K562 (cell line): ENCODE measurements at regions not wholly inside any gene's neighbourhood (a gene's known extent, or its start where the extent isn't known, plus 50 kb on each side); places are given as distances from the start of the nearest gene placed in this dataset.

ENCODE experiments used
- ATAC-seq: fragments of 200-7000 bp; cut with Tn5 transposase; 3 replicates; pipeline ENCODE4 v1.9.1; 2020; ENCODE audit warnings: moderate library complexity
- BruUV-seq: library from RNA; stranded (reverse); fragments of 400-500 nt; replicated peaks from 2 replicates; lab custom pipeline; 2021; lab: Mats Ljungman, UMichigan
- CTCF ChIA-PET: fragments of 300-600 bp; formaldehyde crosslinking; extraction: SDS; loops from one replicate; lab custom pipeline; 2021; ENCODE audit warnings: low intra/inter-chr PET ratio; lab: Yijun Ruan, JAX
- POLR2A ChIA-PET: fragments of 300-600, 350-650 bp; sonication (Branson Sonifier 250); formaldehyde crosslinking; extraction: SDS; loops from one replicate; lab custom pipeline; 2021; ENCODE audit warnings: antibody characterized with exemption, inconsistent platforms; lab: Yijun Ruan, JAX
- DNase-seq, 4 experiments: peaks; one replicate each; pipeline versions ENCODE4 v3.0.0 to v3.0.0-alpha.2; 2011 to 2018; ENCODE audit warnings: low spot score in 3 of 4, mixed read lengths in 3 of 4; ENCODE audit errors: extremely low read depth in 1 of 4
- FAIRE-seq: peaks from 2 replicates; lab custom pipeline; 2011; peaks lifted over from hg19 to GRCh38; lab: Jason Lieb, UNC
- H2AFZ ChIP-seq: 2 replicates; pipeline ENCODE4 v1.6.0; 2011; ENCODE audit warnings: low read depth, low read length, control low read depth, inconsistent platforms
- H3K27ac ChIP-seq: fragments of 200-600 bp; 3 replicates; pipeline ENCODE4 v1.8.0; 2011; ENCODE audit warnings: low read depth, mild to moderate bottlenecking, control low read depth, inconsistent platforms, low read length, moderate library complexity, mixed read lengths; ENCODE audit errors: extremely low read depth
- H3K27me3 ChIP-seq, 2 experiments: fragments of 300-600 bp in 1 of 2; 2 replicates in 1 of 2; 3 replicates in 1 of 2; pipeline versions ENCODE4 v1.6.0 to v1.8.0; 2011; ENCODE audit warnings: inconsistent platforms in 2 of 2, low read length in 2 of 2, mild to moderate bottlenecking in 1 of 2, mixed read lengths in 1 of 2, moderate library complexity in 1 of 2; ENCODE audit not compliant: control insufficient read depth in 2 of 2, insufficient read depth in 2 of 2
- H3K36me3 ChIP-seq: fragments of 300-600 bp; 3 replicates; pipeline ENCODE4 v1.8.0; 2011; ENCODE audit warnings: mild to moderate bottlenecking, low read length, inconsistent platforms; ENCODE audit not compliant: control insufficient read depth, insufficient read depth
- H3K4me1 ChIP-seq, 2 experiments: fragments of 200-600 bp in 1 of 2; replicated peaks in 1 of 2; 2 replicates in 1 of 2; 3 replicates in 1 of 2; pipeline versions ENCODE4 v1.5.1 to v1.8.0; 2011; ENCODE audit warnings: inconsistent platforms in 2 of 2, low read length in 2 of 2, mild to moderate bottlenecking in 1 of 2, mixed read lengths in 1 of 2, moderate library complexity in 1 of 2; ENCODE audit not compliant: control insufficient read depth in 2 of 2, insufficient read depth in 2 of 2
- H3K4me2 ChIP-seq: 2 replicates; pipeline ENCODE4 v1.6.1; 2011; ENCODE audit warnings: low read length, control low read depth, inconsistent platforms, mixed read lengths; ENCODE audit not compliant: insufficient read depth
- H3K4me3 ChIP-seq: fragments of 200-600 bp; sonication (generic), shearing (Covaris generic); 2 replicates; pipeline ENCODE4 v1.5.1; 2016; ENCODE audit warnings: control low read depth, inconsistent platforms
- H3K79me2 ChIP-seq: fragments of 200-600 bp; 3 replicates; pipeline ENCODE4 v1.8.0; 2011; ENCODE audit warnings: low read length, inconsistent platforms; ENCODE audit not compliant: control insufficient read depth, insufficient read depth
- H3K9ac ChIP-seq, 2 experiments: 2 replicates each; pipeline versions ENCODE4 v1.6.0 to v1.6.1; 2011; ENCODE audit warnings: low read depth in 2 of 2, low read length in 2 of 2, control low read depth in 1 of 2, inconsistent platforms in 1 of 2, mild to moderate bottlenecking in 1 of 2, mixed read lengths in 1 of 2; ENCODE audit not compliant: insufficient read depth in 1 of 2
- H3K9me1 ChIP-seq: one replicate; pipeline ENCODE4 v1.6.0; 2011; ENCODE audit warnings: inconsistent platforms, mild to moderate bottlenecking, low read length, moderate library complexity; ENCODE audit not compliant: control insufficient read depth, insufficient read depth
- H3K9me3 ChIP-seq: replicated peaks from 2 replicates; pipeline ENCODE4 v1.5.1; 2011; ENCODE audit warnings: low read depth, low read length, inconsistent platforms; ENCODE audit not compliant: control insufficient read depth, insufficient read depth
- H4K20me1 ChIP-seq: replicated peaks from 2 replicates; pipeline ENCODE4 v1.6.1; 2011; ENCODE audit warnings: low read length, inconsistent platforms, mixed read lengths; ENCODE audit not compliant: control insufficient read depth, insufficient read depth
- EP300 ChIP-seq: IDR thresholded peaks from 2 replicates; pipeline ENCODE4 v1.6.1; 2012; ENCODE audit warnings: low read length, improper control_type of control experiment
- HNRNPL ChIP-seq: fragments of 200-400 bp; formaldehyde crosslinking; IDR thresholded peaks from 2 replicates; pipeline ENCODE4 v1.6.1; 2017; ENCODE audit warnings: low read depth, mild to moderate bottlenecking, low read length
- MCM2 ChIP-seq: fragments of 450-650 bp; IDR thresholded peaks from 2 replicates; pipeline ENCODE4 v1.6.1; 2017; ENCODE audit warnings: low read depth, mild to moderate bottlenecking
- MLX ChIP-seq, 2 experiments: fragments of 450-650 bp in 1 of 2; sonication (generic) in 1 of 2; formaldehyde crosslinking; conservative IDR thresholded peaks; 2 replicates each; pipeline versions ENCODE4 v1.4.0 to v1.8.1; 2020 to 2022; ENCODE audit warnings: mild to moderate bottlenecking in 1 of 2, missing genetic modification reagents in 1 of 2
- MXI1 ChIP-seq: IDR thresholded peaks from 2 replicates; pipeline ENCODE4 v1.6.1; 2011; ENCODE audit warnings: low read depth, mild to moderate bottlenecking, improper control_type of control experiment, low read length
- ZBTB26 ChIP-seq: fragments of 450-650 bp; formaldehyde crosslinking; IDR thresholded peaks from 2 replicates; pipeline ENCODE4 v1.4.0; 2022; ENCODE audit warnings: missing genetic modification characterization
- ZBTB40 ChIP-seq, 2 experiments: fragments of 450-650 bp in 1 of 2; sonication (generic) in 1 of 2; formaldehyde crosslinking in 1 of 2; IDR thresholded peaks; 2 replicates each; pipeline versions ENCODE4 v1.7.1 to v1.9.0; 2016 to 2022; ENCODE audit warnings: inconsistent platforms in 1 of 2, mild to moderate bottlenecking in 1 of 2, missing genetic modification reagents in 1 of 2
- ZBTB5 ChIP-seq: fragments of 450-650 bp; IDR thresholded peaks from 2 replicates; pipeline ENCODE4 v1.6.1; 2017; ENCODE audit warnings: antibody characterized with exemption
- ZNF23 ChIP-seq: fragments of 250-450 bp; sonication (Bioruptor Pico); IDR thresholded peaks from 2 replicates; pipeline ENCODE4 v1.4.0; 2020; ENCODE audit warnings: mild to moderate bottlenecking
- ZNF778 ChIP-seq: fragments of 450-650 bp; formaldehyde crosslinking; IDR thresholded peaks from 2 replicates; pipeline ENCODE4 v1.4.0; 2020; ENCODE audit warnings: mild to moderate bottlenecking, moderate library complexity
- WGBS: fragments of 100-300 bp; shearing (Covaris generic); methylation state at CpG from one replicate; pipeline ENCODE4 v1.1.6; 2016; ENCODE audit warnings: low coverage, mixed read lengths; ENCODE audit not compliant: insufficient coverage; ENCODE audit errors: missing lambda C conversion rate; 5-methylcytosine and 5-hydroxymethylcytosine counted together
- in situ Hi-C: fragments of 300-500 bp; cut with MboI; formaldehyde crosslinking; loops from 4 replicates; pipeline ENCODE4 v1.15.0; 2018; ENCODE audit warnings: inconsistent platforms, mixed read lengths
- intact Hi-C: fragments of 100-400 bp; cut with micrococcal nuclease; formaldehyde crosslinking; loops from 2 replicates; pipeline ENCODE4 v1.14.2; 2022

GRCh38 chr4:123046096-123046495 is 123.7 kb upstream of the NUDT6 start:
- Histone ChIP-seq H3K27ac (no peak overlapping the region), H3K9me1 (no peaks in the 10 kb centered on the region), H3K79me2 (peaks cover 30% of the 10 kb centered on the region), H3K9me3 (peaks cover 6% of the 10 kb centered on the region), H2AFZ (no peak overlapping the region), H4K20me1 (no peaks in the 10 kb centered on the region), H3K27me3 (no peaks in the 10 kb centered on the region), H3K4me1 (no peaks in the 10 kb centered on the region), H3K4me2 (no peak overlapping the region), H3K4me3 (no peak overlapping the region), H3K9ac (no peak overlapping the region), H3K36me3 (no peaks in the 10 kb centered on the region)
- FAIRE-seq (no peak), ATAC-seq (no peak), DNase-seq (no peak)
- in situ Hi-C loops, result no loop called here
- CTCF ChIA-PET, result no interaction called here
- intact Hi-C loops, result no loop called here
- TF ChIP-seq MCM2 (no peak), HNRNPL (no peak), ZNF778 (CRISPR knock-in tag) (no peak), ZBTB5 (no peak), ZNF23 (CRISPR knock-in tag) (no peak), EP300 (no peak), ZBTB40 (IDR thresholded peaks at IDR 0.05) (no peak), ZBTB40 (CRISPR knock-in tag; IDR thresholded peaks at IDR 0.05) (no peak), MXI1 (no peak), ZBTB26 (CRISPR knock-in tag) (no peak), MLX (CRISPR knock-in tag; conservative IDR thresholded peaks at IDR 0.05) (no peak)
- 81% methylated on average over 3 of the region's 3 CpGs for WGBS
- POLR2A ChIA-PET, result interaction anchor here (0.7 kb wide), 1 partner anchor 13 kb away, joined by 5 read pairs; no protein-coding TSS in a partner anchor
- no TSS peak for BruUV-seq
